ENCODE measurements at regions not wholly inside any gene's neighbourhood (a gene's known extent, or its start where the extent isn't known, plus 50 kb on each side); places are given as distances from the start of the nearest gene placed in this dataset.

DNA sequence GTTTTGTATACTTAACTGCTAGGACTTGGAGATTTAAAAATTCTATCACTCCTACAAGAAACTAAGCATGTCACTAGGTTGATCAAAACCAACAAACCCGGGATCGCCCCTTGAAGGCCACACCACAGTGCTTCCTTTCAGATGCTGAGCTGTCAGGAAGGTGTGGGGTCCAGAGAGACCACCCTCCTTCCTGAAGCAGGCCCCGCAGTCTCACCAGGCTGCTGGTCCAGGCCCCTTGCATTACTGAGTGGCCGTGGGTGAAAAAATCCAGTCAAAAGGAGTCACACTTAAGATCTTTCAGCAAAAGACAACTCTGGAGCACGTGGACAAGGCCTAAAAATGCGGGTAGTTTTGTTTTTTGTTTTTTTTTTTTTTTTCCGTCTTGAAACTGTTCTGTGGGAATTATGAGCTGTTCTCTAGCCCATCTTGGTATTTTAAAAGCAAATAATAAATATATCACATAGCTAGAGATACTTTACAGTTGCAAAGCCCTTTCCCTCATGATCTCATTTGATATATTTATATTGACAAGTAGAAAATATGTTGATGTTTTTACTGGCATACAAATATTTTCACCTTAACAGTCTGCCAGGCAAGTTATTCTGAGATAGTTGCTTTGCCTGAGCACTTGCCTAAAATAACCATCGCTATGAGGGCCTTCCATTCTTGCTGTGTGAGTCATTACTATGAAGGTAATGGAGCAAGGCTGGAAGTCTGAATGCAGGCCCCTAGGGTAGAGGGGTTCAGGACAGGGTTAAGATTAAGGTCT, 73.1 kb upstream of the EDEM3 start:
- TF ChIP-seq, protein P1, sequence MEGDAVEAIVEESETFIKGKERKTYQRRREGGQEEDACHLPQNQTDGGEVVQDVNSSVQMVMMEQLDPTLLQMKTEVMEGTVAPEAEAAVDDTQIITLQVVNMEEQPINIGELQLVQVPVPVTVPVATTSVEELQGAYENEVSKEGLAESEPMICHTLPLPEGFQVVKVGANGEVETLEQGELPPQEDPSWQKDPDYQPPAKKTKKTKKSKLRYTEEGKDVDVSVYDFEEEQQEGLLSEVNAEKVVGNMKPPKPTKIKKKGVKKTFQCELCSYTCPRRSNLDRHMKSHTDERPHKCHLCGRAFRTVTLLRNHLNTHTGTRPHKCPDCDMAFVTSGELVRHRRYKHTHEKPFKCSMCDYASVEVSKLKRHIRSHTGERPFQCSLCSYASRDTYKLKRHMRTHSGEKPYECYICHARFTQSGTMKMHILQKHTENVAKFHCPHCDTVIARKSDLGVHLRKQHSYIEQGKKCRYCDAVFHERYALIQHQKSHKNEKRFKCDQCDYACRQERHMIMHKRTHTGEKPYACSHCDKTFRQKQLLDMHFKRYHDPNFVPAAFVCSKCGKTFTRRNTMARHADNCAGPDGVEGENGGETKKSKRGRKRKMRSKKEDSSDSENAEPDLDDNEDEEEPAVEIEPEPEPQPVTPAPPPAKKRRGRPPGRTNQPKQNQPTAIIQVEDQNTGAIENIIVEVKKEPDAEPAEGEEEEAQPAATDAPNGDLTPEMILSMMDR (IDR thresholded peaks at IDR 0.05) = no peak
- TF ChIP-seq POLR2A (IDR thresholded peaks at IDR 0.05) = no peak

All from lower leg skin (tissue), 3 donors.